Mucosa of rectum (tissue), 2 donors: ENCODE measurements at regions not wholly inside any gene's neighbourhood (a gene's known extent, or its start where the extent isn't known, plus 50 kb on each side); places are given as distances from the start of the nearest gene placed in this dataset.

Source experiments
- H3K27ac ChIP-seq, 2 donors: one replicate each; pipeline ENCODE4 v1.7.0; 2013; ENCODE audit warnings: inconsistent platforms in 2 of 2, low read depth in 2 of 2, low read length in 2 of 2
- H3K27me3 ChIP-seq, 2 donors: one replicate each; pipeline ENCODE4 v1.7.0; 2013; ENCODE audit warnings: low read length in 2 of 2; ENCODE audit not compliant: control insufficient read depth in 2 of 2, insufficient read depth in 2 of 2
- H3K36me3 ChIP-seq, 2 donors: one replicate each; pipeline ENCODE4 v1.7.0; 2013; ENCODE audit warnings: low read length in 2 of 2; ENCODE audit not compliant: control insufficient read depth in 2 of 2, insufficient read depth in 2 of 2
- H3K4me1 ChIP-seq, 2 donors: one replicate each; pipeline ENCODE4 v1.7.0; 2013; ENCODE audit warnings: low read length in 2 of 2, mild to moderate bottlenecking in 1 of 2; ENCODE audit not compliant: control insufficient read depth in 2 of 2, insufficient read depth in 2 of 2
- H3K4me3 ChIP-seq, 2 donors: one replicate each; pipeline ENCODE4 v1.7.0; 2013; ENCODE audit warnings: low read length in 2 of 2
- H3K9ac ChIP-seq, 2 donors: one replicate each; pipeline ENCODE4 v1.7.0; 2013; ENCODE audit warnings: low read length in 2 of 2, low read depth in 1 of 2, mild to moderate bottlenecking in 1 of 2
- H3K9me3 ChIP-seq, 2 donors: one replicate each; pipeline ENCODE4 v1.7.0; 2013; ENCODE audit warnings: low read length in 2 of 2; ENCODE audit not compliant: control insufficient read depth in 2 of 2
- donor health status: healthy.
- donor health status: Normal muscosa, but diverticular disease.

DNA sequence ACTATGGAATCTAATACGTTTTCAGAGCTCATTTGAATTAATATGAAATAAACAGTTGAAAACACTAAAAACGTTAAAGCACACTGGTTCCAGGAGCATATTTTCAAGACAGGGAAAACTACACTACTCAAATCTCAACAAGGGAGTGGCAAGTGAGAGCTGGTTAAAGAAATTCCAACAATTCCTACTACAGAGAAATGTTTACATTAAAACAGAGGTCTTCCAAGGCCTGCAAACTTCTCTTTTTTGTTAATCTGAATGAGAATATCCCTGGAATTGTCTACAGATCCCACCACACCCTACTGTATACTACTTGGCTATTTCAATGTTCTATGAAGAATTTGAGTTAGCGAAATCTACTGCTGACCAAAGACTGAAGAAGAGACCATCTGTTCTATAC, 231.5 kb downstream of the ZEB2 start:
- Histone ChIP-seq H3K4me1 (no peaks in the 10 kb centered on the region), H3K4me3 (no peak overlapping the region), H3K27me3 (no peaks in the 10 kb centered on the region), H3K9ac (no peak overlapping the region), H3K9me3 (no peaks in the 10 kb centered on the region), H3K36me3 (no peaks in the 10 kb centered on the region), H3K27ac (no peak overlapping the region)

DNA sequence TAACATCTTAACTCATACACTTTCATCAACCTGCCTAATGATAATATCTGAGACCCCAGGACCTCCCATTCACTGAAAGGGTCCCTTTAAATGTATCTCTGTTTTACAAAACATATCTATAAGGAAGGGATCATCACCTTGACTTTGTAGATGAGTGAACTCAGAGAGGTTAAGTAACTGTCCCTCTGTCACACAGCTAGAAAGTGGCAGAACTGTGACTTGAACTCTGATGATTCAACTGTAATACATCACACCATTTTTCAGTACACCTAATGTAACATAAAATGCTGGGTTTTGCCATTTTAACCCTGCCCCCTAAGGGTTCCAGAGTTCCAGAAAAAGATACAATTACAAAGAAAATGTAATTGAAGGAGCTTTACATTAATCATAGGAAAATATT, 234.6 kb downstream of the ZEB2 start:
- H3K36me3 ChIP-seq, result no peaks in the 10 kb centered on the region
- H3K9ac ChIP-seq, result no peak overlapping the region
- H3K4me1 ChIP-seq, result no peaks in the 10 kb centered on the region
- H3K27me3 ChIP-seq, result no peaks in the 10 kb centered on the region
- no peak overlapping the region for H3K27ac ChIP-seq
- no peaks in the 10 kb centered on the region for H3K9me3 ChIP-seq
- H3K4me3 ChIP-seq, result no peak overlapping the region

- no peak overlapping the region for H3K27ac ChIP-seq
- H3K9ac ChIP-seq, result no peak overlapping the region
- no peaks in the 10 kb centered on the region for H3K36me3 ChIP-seq
- H3K27me3 ChIP-seq, result no peaks in the 10 kb centered on the region
- H3K4me1 ChIP-seq, result no peaks in the 10 kb centered on the region
- H3K9me3 ChIP-seq, result no peaks in the 10 kb centered on the region
- H3K4me3 ChIP-seq, result no peak overlapping the region
These were observed 238.4 kb downstream of the ZEB2 start for GRCh38 chr2:144281476-144281875.

- H3K4me1 ChIP-seq, result no peaks in the 10 kb centered on the region
- no peaks in the 10 kb centered on the region for H3K27me3 ChIP-seq
- H3K9me3 ChIP-seq, result no peaks in the 10 kb centered on the region
- H3K9ac ChIP-seq, result no peak overlapping the region
- no peaks in the 10 kb centered on the region for H3K36me3 ChIP-seq
- no peak overlapping the region for H3K27ac ChIP-seq
- H3K4me3 ChIP-seq, result no peak overlapping the region
These were observed 239.9 kb downstream of the ZEB2 start for GRCh38 chr2:144280009-144280408.

DNA sequence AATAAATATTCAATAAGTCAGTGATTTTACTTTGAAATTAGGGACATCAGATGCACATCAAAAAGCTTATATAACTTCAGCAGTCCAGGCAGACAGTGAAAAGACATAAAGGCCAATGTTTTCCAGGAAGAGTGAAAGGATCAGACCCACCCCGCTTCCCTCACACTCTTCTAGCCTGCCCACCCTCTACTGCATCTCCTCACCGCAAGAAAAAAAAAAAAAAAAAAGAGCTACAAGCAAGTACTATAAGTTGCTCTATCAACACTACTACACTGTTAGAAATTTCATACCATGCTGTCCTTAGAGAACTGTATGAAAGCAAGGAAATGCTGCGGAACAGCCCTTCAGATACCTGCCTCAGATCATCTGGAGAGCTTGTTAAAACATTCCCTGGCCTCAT, 240.8 kb downstream of the ZEB2 start:
- H3K27me3 ChIP-seq, result no peaks in the 10 kb centered on the region
- no peaks in the 10 kb centered on the region for H3K4me1 ChIP-seq
- H3K36me3 ChIP-seq, result no peaks in the 10 kb centered on the region
- H3K9me3 ChIP-seq, result no peaks in the 10 kb centered on the region
- H3K4me3 ChIP-seq, result no peak overlapping the region
- H3K27ac ChIP-seq, result no peak overlapping the region
- H3K9ac ChIP-seq, result no peak overlapping the region

DNA sequence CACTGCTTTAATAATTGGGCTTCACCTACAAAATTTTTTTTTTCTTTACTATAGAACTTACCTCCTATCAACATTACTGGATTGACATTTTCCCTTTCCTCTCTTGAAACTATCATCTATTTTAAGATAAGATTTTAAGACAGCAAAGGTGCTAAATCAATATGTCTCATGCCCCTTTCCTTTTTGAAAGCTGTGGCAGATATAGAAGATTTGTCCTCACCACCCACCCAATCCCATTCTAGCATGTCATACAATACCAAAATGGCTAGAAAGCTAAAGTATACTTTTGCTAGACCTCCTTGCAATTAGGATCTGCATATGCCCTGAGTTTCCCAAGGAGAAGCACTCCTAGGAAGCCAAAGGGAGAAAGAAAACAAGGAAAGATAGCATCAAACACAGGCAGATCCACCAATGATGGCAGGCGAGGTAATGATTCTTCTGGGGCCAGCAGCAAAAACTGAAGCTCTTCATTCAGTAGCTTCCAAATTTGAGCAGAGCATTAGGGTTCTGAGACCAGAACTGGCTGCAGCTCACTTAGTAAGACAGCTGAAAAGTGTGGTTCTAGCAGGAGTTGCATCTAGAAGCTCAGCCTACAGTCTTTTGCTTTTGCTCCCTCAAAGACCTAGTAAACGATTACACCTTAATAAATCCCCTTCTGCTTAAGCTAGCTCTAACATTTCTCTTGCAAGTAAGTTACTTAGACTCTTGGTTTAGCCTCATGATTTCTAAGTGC, 242.1 kb downstream of the ZEB2 start:
- no peaks in the 10 kb centered on the region for H3K27me3 ChIP-seq
- H3K4me1 ChIP-seq, result no peaks in the 10 kb centered on the region
- no peak overlapping the region for H3K27ac ChIP-seq
- H3K9ac ChIP-seq, result no peak overlapping the region
- no peak overlapping the region for H3K4me3 ChIP-seq
- no peaks in the 10 kb centered on the region for H3K36me3 ChIP-seq
- no peaks in the 10 kb centered on the region for H3K9me3 ChIP-seq

GRCh38 chr2:144275340-144275739, 244.6 kb downstream of the ZEB2 start:
- H3K4me1 ChIP-seq, result no peaks in the 10 kb centered on the region
- no peaks in the 10 kb centered on the region for H3K9me3 ChIP-seq
- no peaks in the 10 kb centered on the region for H3K27me3 ChIP-seq
- no peak overlapping the region for H3K9ac ChIP-seq
- no peak overlapping the region for H3K4me3 ChIP-seq
- no peaks in the 10 kb centered on the region for H3K36me3 ChIP-seq
- H3K27ac ChIP-seq, result no peak overlapping the region

- H3K36me3 ChIP-seq, result no peaks in the 10 kb centered on the region
- no peaks in the 10 kb centered on the region for H3K4me1 ChIP-seq
- H3K4me3 ChIP-seq, result no peak overlapping the region
- H3K27ac ChIP-seq, result no peak overlapping the region
- no peak overlapping the region for H3K9ac ChIP-seq
- no peaks in the 10 kb centered on the region for H3K9me3 ChIP-seq
- H3K27me3 ChIP-seq, result no peaks in the 10 kb centered on the region
These were observed 245.8 kb downstream of the ZEB2 start for GRCh38 chr2:144274131-144274530.

DNA sequence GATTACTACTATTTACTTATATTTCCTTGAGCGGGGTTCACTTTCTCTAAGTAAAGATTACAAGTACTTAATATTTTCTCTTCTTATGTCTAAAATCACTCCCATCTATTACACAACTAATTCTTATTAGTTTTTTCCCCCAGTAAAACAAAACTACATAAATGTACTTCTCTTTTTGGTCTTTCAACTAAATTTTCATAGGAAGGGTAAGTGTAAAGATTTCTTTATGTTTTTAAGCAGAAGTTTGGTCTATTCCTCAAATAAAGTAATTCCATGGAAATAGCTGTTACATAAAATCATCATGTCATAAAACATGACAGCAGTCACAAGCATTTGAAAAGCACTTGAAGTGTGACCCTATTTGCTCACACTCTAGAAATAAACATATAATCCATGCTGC, 249.0 kb downstream of the ZEB2 start:
- H3K4me3 ChIP-seq, result no peak overlapping the region
- H3K9me3 ChIP-seq, result no peaks in the 10 kb centered on the region
- H3K4me1 ChIP-seq, result no peaks in the 10 kb centered on the region
- no peak overlapping the region for H3K27ac ChIP-seq
- no peaks in the 10 kb centered on the region for H3K36me3 ChIP-seq
- no peak overlapping the region for H3K9ac ChIP-seq
- no peaks in the 10 kb centered on the region for H3K27me3 ChIP-seq

DNA sequence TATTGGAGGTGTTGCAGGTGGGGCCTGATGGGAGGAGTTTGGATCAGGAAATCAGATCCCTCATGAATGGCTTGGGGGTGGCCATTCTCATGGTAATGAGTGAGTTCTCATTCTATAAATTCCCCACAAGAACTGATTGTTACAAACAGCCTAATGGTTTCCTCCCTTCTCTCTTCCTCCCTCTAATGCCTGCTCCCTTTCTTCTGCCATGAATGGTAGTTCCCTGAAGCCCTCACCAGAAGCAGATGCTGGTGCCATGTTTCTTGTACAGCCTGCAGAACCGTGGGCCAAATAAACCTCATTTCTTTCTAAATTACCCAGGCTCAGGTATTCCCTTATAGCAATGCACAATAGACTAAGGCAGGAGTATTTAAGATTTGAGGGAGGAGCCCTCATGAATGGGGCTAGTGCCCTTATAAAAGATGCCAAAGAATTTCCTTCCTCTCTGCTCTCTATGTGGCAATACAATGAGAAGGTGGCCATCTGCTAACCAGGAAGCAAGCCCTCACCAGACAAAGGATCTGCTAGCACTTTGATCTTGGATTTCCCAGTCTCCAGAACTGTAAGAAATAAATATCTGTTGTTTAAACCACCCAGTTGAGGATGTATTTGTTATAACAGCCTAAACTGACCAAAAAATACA, 251.8 kb downstream of the ZEB2 start:
- H3K4me1 ChIP-seq, result no peaks in the 10 kb centered on the region
- no peak overlapping the region for H3K9ac ChIP-seq
- H3K4me3 ChIP-seq, result no peak overlapping the region
- H3K27ac ChIP-seq, result no peak overlapping the region
- no peaks in the 10 kb centered on the region for H3K36me3 ChIP-seq
- H3K9me3 ChIP-seq, result no peaks in the 10 kb centered on the region
- H3K27me3 ChIP-seq, result no peaks in the 10 kb centered on the region
